ENCODE measurements at regions not wholly inside any gene's neighbourhood (a gene's known extent, or its start where the extent isn't known, plus 50 kb on each side); places are given as distances from the start of the nearest gene placed in this dataset.
A peak's percentile ranks its signal among the peaks of the same experiment; 100 is the strongest.

GRCh38 chr3:99542767-99543518, 95.5 kb upstream of the COL8A1 start:
- DNase-seq (ENCODE audit: low spot score): no peak

GRCh38 chr3:99541181-99541580, 97.2 kb upstream of the COL8A1 start:
- DNase-seq (ENCODE audit: low spot score): no peak

GRCh38 chr3:99537416-99537815, 101.0 kb upstream of the COL8A1 start:
- DNase-seq (ENCODE audit: low spot score): no peak

- DNase-seq (ENCODE audit: low spot score): no peak
Measured at GRCh38 chr3:99536555-99537314, 101.7 kb upstream of the COL8A1 start.

GRCh38 chr3:99534951-99535704, 103.3 kb upstream of the COL8A1 start:
- peak; percentile 75 for DNase-seq (ENCODE audit: low spot score)

- DNase-seq (ENCODE audit: low spot score): peak; percentile 86
Measured at GRCh38 chr3:99532246-99532645, 106.1 kb upstream of the COL8A1 start.

- DNase-seq (ENCODE audit: low spot score): no peak
Measured at GRCh38 chr3:99529265-99529664, 109.1 kb upstream of the COL8A1 start.

GRCh38 chr3:99526921-99527320, 111.5 kb upstream of the COL8A1 start:
- DNase-seq (ENCODE audit: low spot score): no peak

- no peak for DNase-seq (ENCODE audit: low spot score)
Measured at GRCh38 chr3:99524559-99524958, 113.8 kb upstream of the COL8A1 start.

GRCh38 chr3:99523431-99524127, 114.8 kb upstream of the COL8A1 start:
- DNase-seq (ENCODE audit: low spot score): no peak

- no peak for DNase-seq (ENCODE audit: low spot score)
Measured at GRCh38 chr3:99522147-99522546, 116.2 kb upstream of the COL8A1 start.

- no peak for DNase-seq (ENCODE audit: low spot score)
Measured at GRCh38 chr3:99521551-99521950, 116.8 kb upstream of the COL8A1 start.

- no peak for DNase-seq (ENCODE audit: low spot score)
Measured at GRCh38 chr3:99520513-99520912, 117.9 kb upstream of the COL8A1 start.

- DNase-seq (ENCODE audit: low spot score): no peak
Measured at GRCh38 chr3:99516936-99517335, 121.5 kb upstream of the COL8A1 start.

GRCh38 chr3:99515891-99516290, 122.5 kb upstream of the COL8A1 start:
- no peak for DNase-seq (ENCODE audit: low spot score)

- DNase-seq (ENCODE audit: low spot score): peak; percentile 38
Measured at GRCh38 chr3:99509224-99509623, 129.2 kb upstream of the COL8A1 start.

GRCh38 chr3:99508191-99508590, 130.2 kb upstream of the COL8A1 start:
- no peak for DNase-seq (ENCODE audit: low spot score)

- DNase-seq (ENCODE audit: low spot score): peak; percentile 94
Measured at GRCh38 chr3:99505646-99506269, 132.6 kb upstream of the COL8A1 start.

GRCh38 chr3:99505200-99505599, 133.2 kb upstream of the COL8A1 start:
- no peak for DNase-seq (ENCODE audit: low spot score)

GRCh38 chr3:99504258-99504657, 134.1 kb upstream of the COL8A1 start:
- peak; percentile 85 for DNase-seq (ENCODE audit: low spot score)

GRCh38 chr3:99503350-99503749, 135.0 kb upstream of the COL8A1 start:
- DNase-seq (ENCODE audit: low spot score): peak; percentile 50
